OCI-LY1 (cell line): ENCODE measurements at regions not wholly inside any gene's neighbourhood (a gene's known extent, or its start where the extent isn't known, plus 50 kb on each side); places are given as distances from the start of the nearest gene placed in this dataset.

Experiments
- CTCF ChIP-seq: fragments of 200-600 bp; sonication (generic), shearing (Covaris generic); IDR thresholded peaks from 2 replicates; pipeline ENCODE4 v1.5.1; 2017; ENCODE audit warnings: mild to moderate bottlenecking, antibody characterized with exemption, low read length, moderate library complexity, mixed read lengths
- EZH2 ChIP-seq: fragments of 200-600 bp; sonication (generic), shearing (Covaris generic); IDR thresholded peaks from 2 replicates; pipeline ENCODE4 v1.8.0; 2017; ENCODE audit warnings: borderline replicate concordance, mixed run types, mild to moderate bottlenecking, antibody characterized with exemption, low read length, moderate library complexity, mixed read lengths

- TF ChIP-seq CTCF (no peak), EZH2 (no peak)
Measured at GRCh38 chr2:57523304-57523703, 523.3 kb upstream of the VRK2 start.
